ENCODE measurements at regions not wholly inside any gene's neighbourhood (a gene's known extent, or its start where the extent isn't known, plus 50 kb on each side); places are given as distances from the start of the nearest gene placed in this dataset.
"Not testable (repeated sequence)": the region's sequence is repeated elsewhere in the genome, so short reads cannot be mapped to it uniquely, and the experiment has no call there.

DNA sequence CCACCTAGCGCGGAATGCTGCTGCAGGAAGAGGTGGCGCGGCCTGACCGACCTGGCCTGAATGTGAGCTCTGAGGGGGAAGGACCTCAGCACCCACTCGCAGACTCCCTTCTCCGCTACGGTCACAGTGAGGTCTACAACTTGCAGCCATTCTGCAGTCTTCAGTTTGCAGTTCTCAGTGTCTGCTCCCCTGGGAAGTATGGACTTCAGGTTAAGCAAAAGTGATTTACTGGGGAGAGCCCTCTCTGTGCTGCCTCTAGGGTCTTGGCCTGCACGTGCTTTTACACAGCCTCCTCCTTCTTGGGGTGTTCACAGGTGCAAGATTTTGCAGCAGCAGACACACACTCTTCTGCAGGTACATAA, 296.0 kb downstream of the OMA1 start:
- no peak for DNase-seq

DNA sequence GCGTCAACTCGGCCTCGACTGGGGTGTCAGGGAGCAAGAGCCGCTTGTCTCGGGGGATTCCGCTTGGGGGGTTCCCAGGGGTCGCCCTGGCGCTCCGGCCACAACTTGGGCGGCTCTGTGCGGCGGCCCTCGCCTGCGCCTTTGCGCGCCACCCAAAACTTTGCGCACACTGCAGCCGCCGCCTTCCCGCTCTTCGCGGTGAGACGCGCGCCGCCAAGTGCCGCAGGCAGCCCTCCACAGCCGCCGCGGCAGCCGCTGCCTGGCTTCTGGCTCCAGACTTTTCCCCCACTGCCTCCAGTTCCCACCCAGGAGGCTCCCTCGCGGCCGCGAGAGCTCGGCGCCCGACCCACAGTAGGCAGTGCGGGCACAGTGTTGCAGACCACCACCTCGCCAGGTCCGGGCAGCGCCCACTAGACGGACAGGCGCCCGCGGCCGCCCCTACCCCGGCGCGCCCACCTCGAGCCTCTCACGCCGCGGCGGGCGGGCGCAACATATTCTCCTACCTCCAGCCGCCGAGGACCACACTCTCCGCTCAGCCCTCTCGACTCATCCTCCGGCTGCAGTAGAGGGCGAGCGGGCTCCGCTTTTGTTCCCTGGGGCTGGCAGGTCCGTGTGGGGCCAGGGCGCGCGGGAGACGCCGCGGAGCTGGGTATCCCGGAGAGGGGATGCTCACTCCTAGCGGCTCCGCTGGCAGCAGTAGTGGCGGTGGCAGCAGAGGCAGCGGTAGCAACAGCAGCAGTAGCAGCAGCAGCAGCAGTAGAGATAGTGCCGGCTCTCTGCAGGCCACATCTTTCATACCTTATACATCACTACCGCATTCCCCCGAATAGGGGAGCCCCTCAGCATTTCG, 296.6 kb downstream of the OMA1 start:
- no peak for DNase-seq

DNA sequence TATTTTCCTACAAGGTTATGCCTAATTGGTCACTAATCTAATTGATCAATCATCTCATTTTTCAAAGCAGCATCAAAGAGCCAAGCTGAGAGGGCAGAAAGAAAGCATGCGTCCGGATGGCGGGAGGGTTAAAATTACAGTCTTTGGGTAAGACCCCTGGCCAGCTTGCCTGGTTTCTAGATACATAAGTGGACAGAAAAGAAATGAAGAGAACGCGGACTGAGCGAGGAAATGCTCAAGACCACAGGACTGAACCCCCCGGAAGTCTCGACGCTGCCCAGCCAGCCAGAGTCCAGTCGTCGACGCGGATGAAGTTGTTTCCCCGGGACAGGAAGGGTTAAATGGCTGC, 297.2 kb downstream of the OMA1 start:
- DNase-seq: no peak

DNA sequence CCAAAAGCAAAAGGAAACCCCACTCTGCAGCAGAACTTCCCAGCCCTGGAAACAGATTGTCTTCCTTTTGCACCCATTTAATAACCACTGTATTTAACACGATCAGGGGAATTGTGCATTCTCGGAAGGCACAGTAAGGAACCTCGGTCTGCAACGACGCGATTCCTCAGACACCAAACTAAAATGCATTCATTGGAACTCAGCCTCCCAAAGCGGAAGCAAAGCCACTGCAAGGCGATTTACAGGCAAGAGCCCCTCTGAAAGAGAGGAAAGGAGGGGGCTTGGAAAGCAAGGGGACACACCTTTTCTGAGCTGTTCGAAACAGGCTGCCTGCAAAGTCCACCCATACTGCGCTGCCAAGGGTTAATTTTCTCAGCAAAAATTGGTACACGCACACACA, 297.7 kb downstream of the OMA1 start:
- DNase-seq: no peak

DNA sequence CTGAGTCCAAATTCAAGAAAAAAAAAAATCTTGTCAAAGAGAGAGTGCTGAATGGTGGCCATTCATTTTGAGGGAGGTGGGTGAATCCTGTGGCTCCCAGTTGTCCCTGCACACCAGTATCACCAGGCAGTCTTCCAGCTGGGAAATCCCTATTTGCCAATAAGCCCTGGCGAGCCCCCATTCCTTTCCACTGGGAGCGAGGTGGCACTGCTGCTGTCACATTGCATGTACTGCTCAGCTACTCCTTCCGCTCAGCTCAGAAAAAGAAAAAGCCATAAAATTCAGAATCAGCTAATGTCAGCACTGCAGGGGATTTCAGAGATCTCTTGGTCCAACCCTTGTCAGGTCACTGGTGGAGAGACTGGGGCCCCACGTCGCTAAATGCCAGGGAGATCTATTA, 298.5 kb downstream of the OMA1 start:
- DNase-seq: no peak

DNA sequence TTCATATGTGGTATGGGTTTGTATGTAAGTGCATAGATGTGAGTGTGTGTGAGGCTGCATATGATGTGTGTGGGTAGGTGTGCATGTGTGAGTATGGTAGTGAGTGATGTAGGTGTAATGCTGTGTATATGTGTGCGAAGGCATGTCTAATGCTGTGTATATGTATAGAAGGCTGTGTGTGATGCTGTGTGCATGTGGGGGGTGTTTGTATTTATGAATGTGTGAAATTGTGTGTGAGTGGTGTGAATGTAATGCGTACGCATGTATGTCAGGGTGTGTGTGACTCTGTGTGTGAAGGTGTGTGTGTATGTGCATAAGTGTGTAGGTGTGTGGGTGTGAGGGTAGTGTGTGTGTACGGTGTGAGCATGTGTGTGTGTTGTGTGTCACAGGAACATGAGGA, 300.0 kb downstream of the OMA1 start:
- DNase-seq: no peak

DNA sequence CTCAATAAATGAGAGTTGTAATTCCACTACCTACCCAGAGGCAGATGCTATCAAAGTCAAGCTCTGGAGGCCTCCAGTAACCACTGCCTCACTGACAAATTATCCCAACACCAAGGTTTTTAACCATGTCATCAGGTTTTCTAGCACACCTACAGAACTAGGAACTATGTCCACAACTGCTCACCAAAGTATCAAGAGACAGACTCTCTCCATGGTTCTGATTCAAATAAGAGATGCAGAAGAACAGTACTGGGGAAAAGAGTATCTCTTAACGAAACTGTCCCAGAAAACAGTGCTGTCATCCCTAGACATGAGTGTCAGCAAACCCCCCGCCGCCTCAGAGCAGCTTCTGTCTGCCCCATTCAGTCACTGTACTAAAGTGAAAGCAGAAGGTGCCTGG, 301.7 kb downstream of the OMA1 start:
- no peak for DNase-seq

DNA sequence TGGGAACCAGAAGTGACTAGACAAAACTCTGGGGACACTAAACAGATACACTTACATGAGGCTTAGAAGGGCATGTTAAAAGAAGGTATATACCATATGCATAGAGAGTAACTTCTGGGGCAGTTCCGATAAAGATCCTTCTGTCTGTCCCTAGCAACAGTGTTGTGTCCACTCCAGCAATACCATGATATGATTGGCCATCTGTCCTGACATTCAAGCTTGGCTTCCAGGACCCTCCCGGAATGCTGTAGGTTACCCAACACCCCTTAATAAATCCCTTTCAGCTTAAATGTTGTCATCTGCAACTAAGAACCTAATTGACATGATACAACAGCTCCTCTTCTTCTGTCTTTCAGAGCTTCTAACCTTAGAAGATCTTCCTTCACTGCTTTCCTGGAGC, 307.7 kb downstream of the OMA1 start:
- no peak for DNase-seq

DNA sequence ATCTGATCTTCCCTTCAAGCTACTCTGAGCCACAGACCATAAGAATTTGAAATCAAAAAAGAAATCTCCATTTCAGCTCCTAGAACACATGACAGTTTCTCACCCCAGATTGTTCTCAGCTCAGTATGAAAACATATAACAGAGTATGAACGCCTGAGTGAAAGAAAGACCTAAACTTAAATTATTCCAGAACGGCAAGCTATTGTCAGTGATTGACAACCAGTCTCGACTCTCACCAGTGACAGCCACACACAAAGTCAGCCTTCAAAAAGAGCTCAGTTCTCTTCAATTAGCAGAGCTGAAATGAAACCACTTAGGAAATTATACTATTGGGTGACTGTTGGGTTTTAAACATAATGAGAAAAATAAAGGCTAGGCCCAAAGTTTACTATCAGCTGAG, 312.8 kb downstream of the OMA1 start:
- no peak for DNase-seq

DNA sequence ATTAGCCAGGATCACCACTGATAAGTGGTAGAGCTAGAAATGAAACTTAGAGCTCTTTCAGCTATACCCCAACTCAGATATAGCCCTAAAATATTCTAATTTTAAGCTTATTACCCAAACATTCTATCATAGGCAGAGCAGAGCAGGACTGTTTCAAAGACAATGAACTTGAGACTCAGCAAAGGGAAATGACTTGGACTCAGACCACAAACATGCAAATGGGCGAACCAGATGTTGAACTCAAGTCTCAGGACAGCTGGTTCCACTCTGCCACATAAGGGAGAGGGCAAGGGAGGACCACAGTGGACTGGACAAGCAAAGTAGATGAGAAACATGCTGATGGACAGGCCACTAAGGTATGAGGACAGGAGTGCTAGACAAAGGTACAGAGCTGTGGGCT, 315.3 kb downstream of the OMA1 start:
- DNase-seq: no peak

DNA sequence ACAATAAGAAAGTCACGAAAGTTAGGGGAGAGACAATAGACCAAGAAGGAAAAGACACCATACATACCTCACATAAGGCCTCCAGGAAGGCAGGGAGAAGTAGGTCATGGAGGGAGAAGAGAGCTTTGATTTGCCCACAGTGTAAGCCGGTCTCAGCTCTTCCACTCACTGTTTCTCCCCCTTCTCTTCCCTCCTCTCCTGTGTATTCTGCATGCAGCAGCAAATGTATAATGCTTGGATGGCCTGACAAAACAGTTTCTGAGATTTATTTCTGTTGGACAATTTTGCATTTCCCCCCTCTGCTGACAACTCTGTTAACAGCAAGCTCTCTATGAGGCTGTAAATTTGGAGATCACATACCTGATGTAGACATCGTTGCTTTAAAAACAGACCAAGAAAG, 318.9 kb downstream of the OMA1 start:
- no peak for DNase-seq

DNA sequence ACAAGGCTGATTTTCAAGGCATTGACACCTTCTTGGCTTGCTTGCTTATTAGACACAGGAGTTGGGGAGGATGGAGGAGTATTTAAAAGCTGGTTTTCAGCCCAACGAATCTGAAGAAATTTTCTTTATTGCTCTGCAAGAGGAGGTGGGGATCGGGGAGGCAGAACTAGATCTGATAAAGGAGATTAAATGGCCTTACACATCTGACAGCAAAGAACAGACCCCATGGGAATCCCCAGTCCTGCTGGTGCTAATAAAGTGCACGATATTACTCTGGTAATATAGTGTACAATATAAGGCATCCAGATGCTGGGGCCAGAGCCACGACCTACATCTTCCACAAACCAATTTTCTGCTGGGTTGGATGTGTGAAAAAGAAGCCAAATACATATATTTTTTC, 323.0 kb downstream of the OMA1 start:
- no peak for DNase-seq

DNA sequence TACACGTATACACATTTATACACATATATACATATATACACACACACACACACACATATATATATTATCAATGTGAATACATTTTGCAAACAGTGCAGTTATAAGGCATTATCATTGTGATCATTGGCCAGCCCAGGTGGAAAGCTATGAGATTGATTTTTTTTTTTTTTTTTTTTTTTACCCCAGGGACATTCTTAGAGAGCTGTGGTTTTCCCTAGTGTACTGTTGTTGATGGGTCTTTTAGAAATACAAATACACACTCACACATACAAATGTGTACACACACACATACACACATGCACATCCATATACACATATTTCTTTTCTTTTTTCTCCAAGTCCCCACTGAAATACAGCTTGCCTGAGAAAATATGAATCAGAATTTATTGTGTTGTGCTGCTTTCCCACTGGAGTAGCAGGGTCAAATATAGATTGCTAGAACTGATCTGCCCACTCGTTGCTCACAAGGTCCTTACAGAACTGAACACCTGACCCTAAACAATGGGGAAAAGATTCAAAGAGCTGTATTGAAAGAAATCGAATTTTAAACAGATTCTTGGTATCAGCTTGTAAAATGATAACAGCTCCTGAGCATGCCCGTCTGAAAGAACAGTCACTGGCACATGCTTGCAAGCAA, 325.6 kb downstream of the OMA1 start:
- DNase-seq: no peak

DNA sequence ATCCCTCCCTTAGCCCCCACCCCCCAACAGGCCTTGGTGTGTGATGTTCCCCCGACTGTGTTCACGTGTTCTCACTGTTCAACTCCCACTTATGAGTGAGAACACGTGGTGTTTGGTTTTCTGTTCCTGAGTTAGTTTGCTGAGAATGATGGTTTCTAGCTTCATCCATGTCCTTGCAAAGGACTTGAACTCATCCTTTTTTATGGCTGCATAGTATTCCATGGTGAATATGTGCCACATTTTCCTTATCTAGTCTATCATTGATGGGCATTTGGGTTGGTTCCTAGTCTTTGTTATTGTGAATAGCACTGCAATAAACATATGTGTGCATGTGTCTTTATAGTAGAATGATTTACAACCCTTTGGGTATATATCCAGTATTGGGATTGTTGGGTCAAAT, 330.4 kb downstream of the OMA1 start:
- DNase-seq: not testable (repeated sequence)

DNA sequence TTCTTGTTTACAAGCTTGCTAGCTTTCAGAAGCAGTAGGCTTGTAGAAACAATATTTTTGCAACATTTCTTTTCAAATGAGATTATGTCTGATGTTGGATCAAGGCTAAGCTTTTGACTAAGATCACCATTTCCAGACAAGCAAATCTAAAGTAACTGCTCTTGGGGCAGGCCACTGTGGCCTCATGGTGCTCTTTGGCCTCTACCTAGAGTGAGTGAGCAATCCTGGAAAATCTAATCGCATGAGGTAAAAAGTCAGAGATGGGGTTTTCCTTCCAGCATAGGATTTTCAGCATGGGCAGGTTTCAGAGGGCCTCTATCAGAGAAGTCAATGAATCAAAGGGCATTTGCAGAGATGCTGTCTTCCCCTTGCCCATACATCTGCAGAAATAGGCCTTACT, 331.9 kb downstream of the OMA1 start:
- no peak for DNase-seq

DNA sequence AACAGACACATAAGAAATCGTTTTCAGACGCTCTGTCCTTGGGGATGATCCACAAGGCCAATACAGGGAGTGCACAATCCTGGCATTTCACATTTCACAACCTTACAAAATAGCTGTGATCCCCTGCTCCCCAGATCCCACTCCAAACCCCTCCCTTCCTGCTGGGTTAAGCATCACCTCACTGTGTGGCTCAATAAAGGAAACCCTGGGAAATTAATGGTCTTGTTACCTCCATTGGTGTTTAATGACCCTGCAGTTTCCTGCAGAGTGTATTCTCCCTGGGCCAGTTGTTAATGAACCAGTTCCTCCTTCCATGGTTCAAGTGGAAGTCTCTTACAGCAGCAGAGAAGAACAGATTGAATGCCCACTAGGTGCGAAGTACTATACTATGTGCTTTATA, 334.7 kb downstream of the OMA1 start:
- no peak for DNase-seq

DNA sequence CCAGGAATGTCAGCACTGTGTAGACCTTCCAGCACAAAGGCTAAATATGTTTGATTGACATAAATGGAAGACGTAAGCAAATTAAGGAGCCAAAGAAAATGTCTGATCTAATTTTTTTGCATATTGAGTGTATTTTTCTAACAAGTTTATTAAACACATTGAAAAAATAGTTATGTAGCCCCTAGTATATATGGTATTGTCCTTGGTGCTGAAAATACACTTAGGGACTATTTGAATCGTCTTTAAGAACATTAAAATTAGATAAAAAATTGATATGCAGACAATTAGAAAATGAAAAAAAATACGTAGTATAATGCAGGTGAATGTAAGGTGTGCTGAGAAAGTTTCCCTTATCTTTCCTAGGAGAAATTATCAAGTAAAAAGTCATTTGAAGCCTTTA, 337.0 kb downstream of the OMA1 start:
- DNase-seq: no peak

DNA sequence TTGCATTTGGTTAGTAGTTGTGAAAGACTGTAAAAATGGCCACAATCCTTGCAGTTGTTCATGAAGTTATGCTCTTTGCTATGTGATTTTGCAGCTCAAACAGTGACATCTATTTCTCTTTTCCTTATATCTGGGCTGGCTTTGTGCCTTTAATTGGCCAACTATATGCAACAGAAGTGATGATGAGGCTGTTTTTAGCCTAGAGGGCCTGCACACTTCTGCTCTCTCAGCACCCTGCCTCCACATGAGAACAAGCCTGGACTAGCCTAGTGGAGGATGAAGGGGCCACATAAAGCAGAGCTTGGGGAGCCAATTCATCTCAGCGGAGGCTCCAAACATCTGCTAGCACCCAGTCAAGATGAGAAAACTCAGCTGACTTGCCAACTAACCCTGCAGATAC, 339.8 kb downstream of the OMA1 start:
- DNase-seq: no peak

DNA sequence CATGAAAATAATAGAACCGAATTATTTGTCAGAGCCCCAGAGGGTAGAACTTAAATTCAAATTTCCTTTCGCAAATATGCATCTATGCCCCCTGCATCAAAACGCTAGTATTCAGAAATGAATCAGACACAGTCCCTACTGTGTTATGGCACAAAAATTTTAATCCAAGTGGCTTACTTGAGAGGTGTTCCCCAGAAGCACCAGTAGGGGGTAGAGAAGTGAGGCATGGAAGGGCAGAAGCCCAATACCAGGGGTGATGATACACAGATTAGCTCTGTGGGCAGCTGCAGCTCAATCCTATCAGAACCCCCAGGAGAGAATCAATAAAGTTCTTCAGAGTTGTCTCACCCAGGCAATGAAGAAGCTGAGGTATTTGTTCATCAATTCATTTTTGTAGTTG, 342.2 kb downstream of the OMA1 start:
- DNase-seq: no peak

DNA sequence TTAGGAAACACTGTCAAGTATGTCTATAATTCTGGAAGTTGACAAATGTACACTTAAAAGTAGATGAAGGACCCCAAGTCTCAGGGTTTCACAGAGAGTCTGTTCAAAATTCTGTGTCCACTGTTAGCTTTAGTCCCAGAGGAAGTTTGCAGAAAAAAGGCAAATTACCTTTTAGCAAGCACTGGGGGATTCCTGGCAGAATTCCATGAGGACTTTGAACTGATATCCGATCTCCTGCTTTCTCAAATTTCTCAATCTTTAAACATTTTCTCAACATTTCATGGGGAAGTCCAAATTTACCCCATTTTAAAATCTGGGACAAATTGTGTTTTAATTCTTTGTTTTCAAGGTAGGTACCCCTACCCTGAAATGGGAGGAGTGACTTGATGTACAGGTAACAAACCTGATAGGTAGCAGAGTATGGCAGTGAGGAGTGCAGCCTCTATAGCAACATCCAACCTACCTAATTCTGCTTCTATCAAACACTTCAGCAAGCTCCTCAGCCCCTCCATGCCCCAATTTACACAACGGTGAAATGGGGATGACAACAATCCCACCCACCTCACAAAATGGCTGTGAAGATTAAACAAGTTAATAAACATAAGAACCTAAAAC, 344.9 kb downstream of the OMA1 start:
- no peak for DNase-seq

DNA sequence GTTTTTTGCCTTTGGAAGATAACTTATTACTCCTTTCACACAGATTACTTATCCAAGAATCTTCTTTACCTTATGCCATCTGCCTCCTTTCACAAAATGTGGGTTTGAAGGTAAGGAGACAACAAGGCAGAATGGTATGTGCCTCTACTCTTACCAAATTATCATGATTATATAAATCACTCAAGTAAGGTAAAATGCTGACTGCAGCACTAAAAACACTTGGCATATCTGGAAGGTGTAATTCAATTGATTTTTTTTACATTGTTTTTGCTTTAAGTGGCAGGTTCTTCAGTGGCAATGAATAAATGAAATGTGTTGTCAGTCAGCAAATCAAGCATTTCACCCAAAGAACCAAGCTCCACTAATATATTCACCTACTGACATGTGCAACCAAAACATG, 346.1 kb downstream of the OMA1 start:
- DNase-seq: no peak

DNA sequence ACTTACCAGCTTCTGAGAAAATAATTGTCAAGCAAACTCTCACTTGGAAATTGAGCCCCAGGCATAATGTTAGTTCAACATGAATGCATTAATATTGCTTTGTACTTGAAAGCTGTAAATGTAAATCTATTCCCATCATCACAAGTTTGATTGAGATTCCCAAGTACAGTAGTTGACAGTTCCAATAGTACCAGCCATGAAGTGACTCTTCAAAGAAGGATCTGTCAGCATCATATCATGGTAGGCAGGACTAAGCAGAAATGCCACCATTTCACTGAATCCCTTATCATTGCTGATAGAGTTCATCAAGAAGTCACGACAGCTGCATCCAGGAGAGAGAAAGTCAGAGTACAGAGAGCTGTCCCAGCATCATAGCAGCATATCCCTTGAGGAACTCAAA, 348.7 kb downstream of the OMA1 start:
- no peak for DNase-seq

DNA sequence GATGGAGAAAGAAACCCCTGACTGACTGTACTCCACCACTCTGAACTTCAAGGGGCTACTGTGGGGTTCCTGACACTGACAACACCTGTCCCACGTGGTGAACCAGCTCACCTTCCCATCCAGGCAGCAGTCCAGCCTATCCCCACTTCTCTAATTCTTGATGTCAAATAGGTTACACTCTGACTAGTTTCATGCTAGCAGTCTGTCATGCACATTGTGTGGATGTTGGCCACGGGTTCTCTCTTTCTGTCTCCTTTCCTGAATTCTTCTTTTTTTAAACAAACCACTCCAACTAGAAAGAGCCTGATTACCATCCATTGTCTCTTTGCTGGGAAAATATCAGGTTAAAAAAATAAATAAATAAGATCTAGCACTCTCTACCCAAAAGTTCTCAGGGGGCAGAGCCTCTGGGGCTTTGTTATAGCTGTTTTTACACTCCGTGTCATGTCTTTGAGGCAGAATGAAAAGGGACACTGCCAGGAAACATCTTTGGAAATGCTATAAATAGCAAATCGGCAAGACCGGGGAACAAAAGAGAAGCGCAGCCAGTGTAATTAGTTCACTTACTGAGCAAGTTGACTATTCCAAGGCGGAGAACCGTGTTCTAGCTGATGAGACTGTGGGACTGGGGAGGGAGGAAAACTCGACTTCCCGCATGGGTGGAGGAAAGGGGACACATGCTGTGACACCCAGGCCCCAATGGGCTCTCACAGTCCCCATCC, 356.1 kb downstream of the OMA1 start:
- no peak for DNase-seq

DNA sequence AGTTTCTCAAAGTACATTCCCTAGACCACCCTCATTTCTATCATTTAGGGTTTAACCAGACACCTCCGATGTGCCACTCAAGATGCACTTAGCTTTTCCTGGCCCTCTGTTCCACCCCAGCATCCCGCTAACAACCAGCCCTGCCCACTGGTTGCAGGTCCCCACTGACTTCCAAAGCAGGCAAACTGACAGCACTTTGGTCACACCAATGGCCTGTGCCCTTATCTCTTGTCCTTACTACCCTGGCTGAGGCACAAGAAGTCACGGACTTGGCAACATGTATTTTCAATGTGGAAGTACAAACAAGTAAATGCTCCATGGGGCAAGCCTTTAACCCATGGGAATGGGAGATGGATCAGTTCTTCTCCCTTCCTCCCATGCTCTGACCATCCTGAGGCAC, 357.1 kb downstream of the OMA1 start:
- DNase-seq: no peak

All from 8988T (cell line).